Lower leg skin (tissue), 3 donors: ENCODE measurements at regions not wholly inside any gene's neighbourhood (a gene's known extent, or its start where the extent isn't known, plus 50 kb on each side); places are given as distances from the start of the nearest gene placed in this dataset.

Experiments used
- CTCF ChIP-seq, 3 donors: fragments of 450-650 bp; IDR thresholded peaks; one replicate each; pipeline ENCODE4 v1.5.1; 2016; ENCODE audit warnings: antibody characterized with exemption in 3 of 3, mild to moderate bottlenecking in 3 of 3, moderate library complexity in 2 of 3
- POLR2A ChIP-seq, 2 donors: fragments of 450-650 bp; IDR thresholded peaks; one replicate each; pipeline ENCODE4 v1.6.1; 2016 to 2017; ENCODE audit warnings: antibody characterized with exemption in 2 of 2, mild to moderate bottlenecking in 1 of 2, moderate library complexity in 1 of 2

- TF ChIP-seq POLR2A (IDR thresholded peaks at IDR 0.05) (no peak), CTCF (IDR thresholded peaks at IDR 0.05) (no peak)
Measured at GRCh38 chr22:34403667-34404066, 483.4 kb upstream of the LARGE1 start.
